ENCODE measurements at regions not wholly inside any gene's neighbourhood (a gene's known extent, or its start where the extent isn't known, plus 50 kb on each side); places are given as distances from the start of the nearest gene placed in this dataset.

DNA sequence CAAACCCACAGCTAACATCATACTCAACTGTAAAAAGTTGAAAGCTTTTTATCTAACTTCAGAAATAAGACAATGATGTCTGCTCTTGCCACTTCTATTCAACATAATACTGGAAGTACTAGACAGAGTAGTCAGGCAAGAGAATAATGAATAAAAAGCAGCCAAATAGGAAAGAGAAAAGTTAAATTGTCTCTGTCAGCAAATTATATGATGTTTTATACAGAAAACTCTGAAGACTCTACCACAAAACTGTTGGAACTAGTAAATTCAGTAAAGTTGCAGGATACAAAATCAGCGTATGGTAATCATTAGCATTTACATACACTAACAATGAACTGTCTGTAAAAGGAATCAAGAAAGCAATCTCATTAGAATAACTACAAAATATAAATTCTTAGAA is 752.9 kb upstream of the CT83 start:
- no peak for DNase-seq

GRCh38 chrX:117196481-117196880 is 733.7 kb upstream of the CT83 start:
- DNase-seq, result no peak

DNA sequence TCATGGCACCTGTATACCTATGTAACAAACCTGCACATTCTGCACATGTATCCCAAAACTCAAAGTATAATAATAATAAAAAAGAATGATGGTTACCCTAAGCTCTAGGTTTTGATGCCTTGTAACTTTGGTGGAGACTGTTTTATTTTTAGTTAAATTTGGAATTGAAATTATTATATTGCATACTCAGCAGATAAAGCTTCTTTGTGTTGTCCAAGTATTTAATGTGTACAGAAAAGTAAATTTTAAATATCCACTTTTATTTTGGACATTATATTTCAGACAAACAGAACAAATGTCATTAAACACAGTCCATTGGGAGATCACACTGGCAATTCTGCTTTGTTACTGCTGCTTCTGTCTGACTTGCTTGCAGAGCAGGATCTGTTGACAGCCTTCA is 684.5 kb upstream of the CT83 start:
- DNase-seq, result no peak

- no peak for DNase-seq
These were observed 675.3 kb upstream of the CT83 start for GRCh38 chrX:117138070-117138469.

DNA sequence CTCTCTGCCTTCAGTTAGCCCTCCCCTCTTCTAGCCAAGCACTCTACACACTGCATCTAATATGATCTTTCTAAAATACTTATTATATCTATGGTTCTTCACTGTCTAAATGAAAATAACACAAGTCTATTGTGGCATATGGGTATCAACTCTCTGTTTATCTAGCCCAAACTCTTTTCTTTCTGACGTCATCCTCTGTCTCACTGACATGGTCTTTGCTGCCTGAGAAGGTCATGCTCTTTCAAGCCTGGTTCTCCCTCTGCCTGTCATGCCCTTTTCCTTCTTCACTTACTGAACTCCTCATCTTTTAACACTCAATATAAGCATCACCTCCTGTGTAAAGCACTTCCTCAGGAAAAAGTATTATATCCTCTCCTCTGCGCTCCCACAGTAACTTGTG is 672.2 kb upstream of the CT83 start:
- DNase-seq, result no peak

DNA sequence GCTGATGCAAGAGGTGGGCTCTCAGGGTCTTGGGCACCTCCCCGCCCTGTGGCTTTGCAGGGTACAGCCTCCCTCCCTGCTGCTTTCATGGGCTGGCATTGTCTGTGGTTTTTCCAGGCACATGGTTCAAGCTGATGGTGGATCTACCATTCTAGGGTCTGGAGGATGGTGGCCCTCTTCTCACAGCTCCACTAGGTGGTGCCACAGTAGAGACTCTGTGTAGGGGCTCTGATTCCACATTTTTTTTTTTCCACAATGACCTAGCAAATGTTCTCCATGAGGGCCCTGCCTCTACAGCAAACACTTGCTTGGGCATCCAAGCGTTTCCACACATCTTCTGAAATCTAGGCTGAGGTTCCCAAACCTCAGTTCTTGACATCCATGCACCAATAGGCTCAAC is 657.9 kb upstream of the CT83 start:
- no peak for DNase-seq

DNA sequence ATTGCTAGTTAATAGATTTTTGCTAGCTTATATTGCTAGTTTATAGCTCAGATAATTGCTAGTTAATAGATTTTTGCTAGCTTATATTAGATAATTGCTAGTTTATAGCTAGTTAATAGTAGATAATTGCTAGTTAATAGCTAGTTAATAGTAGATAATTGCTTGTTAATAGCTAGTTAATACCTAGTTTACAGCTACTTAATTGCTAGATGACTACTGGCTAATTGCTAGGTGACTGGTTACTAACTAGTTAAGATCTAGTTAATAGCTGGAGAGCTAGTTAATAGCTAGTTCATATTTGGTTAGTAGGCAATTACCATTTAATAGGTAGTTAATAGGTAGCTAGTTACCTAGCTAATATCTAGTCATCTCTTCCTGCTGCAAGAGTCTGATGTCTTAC is 633.8 kb upstream of the CT83 start:
- DNase-seq, result no peak

DNA sequence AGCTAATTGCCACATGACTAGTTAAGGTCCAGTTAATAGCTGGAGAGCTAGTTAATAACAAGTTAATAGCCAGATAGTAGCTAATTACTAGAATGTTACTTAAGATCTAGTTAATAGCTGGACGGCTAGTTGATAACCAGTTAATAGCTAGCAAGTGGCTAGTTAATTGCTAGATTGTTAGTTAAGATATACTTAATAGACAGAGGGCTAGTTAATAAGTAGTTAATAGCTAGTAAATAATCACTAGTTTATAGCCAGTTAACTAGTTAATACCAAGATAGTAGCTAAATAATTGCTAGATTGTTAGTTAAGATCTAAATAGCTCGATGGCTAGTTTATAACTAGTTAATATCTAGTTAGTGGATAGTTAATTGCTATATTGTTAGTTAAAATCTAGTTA is 632.6 kb upstream of the CT83 start:
- DNase-seq, result no peak

DNA sequence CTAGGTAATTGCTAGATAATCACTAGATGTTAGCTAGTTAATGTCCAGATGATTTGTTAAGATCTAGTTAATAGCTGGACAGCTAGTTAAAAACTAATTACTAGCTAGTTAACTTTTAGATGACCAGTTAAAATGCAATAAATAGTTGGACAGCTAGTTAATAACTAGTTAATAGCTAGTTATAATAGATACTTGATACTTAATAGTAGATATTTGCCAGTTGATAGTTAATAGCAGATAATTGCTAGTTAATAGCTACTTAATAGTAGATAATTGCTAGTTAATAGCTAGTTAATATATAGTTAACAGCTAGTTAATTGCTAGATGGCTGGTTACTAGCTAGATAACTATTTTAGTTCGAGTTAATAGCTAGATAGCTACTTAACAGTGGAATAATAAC is 631.4 kb upstream of the CT83 start:
- no peak for DNase-seq

DNA sequence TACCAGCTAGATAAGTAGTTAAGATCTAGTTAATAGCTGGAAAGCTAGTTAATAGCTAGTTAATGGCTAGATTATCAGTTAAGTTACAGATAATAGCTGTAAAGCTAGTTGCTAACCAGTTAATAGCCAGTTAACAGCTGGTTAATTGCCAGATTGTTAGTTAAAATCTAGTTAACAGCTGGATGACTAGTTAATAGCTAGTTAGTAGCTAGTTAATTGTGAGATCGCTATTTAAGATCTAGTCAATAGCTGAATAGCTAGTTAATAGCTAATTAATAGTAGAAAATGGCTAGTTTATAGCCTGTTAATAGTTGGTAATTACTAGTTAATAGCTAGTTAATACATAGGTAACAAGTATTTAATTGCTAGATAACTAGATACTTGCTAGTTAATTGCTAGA is 630.5 kb upstream of the CT83 start:
- DNase-seq, result no peak

- no peak for DNase-seq
These were observed 629.9 kb upstream of the CT83 start for GRCh38 chrX:117092641-117093040.

DNA sequence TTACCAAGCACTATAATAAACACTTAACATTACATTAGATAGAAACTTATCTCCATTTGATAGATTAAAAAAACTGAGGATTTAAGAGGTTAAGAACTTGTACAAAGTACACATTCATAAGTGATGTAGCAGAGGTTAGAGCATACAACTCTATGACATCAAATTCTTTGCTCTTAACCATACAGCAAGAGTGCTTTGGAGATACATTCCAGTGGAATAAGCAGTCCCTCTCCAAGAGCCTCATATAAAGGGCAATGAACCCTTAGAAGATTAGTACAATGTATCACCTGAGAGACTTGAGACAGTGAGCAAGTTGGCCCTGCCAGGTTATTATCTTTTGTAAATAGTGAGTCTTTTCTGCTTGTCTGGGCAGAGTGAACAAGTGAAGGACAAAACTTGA is 600.4 kb upstream of the CT83 start:
- no peak for DNase-seq

DNA sequence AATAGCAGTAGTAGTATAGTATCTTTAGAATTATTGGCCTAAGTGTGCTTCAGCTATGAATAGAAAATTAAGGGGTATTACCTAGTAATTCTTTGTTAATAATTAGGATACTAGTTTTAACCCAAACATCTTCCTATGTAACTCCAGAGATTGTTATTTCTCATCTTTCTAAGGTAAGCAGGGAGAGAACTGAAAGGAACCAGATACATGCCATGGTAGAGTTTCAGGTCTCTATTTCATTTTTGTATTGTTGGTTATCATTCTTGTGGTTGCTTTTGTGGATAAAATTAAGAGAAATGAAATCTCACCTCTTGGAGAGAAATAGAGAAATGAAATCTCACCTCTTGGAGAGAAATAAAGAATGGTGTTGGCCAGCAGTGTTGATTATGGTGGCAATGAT is 597.1 kb upstream of the CT83 start:
- DNase-seq, result no peak

GRCh38 chrX:117053260-117053659 is 590.5 kb upstream of the CT83 start:
- DNase-seq, result no peak

- DNase-seq, result no peak
These were observed 576.2 kb upstream of the CT83 start for GRCh38 chrX:117038918-117039440.

- DNase-seq, result no peak
These were observed 547.5 kb upstream of the CT83 start for GRCh38 chrX:117010243-117010642.

DNA sequence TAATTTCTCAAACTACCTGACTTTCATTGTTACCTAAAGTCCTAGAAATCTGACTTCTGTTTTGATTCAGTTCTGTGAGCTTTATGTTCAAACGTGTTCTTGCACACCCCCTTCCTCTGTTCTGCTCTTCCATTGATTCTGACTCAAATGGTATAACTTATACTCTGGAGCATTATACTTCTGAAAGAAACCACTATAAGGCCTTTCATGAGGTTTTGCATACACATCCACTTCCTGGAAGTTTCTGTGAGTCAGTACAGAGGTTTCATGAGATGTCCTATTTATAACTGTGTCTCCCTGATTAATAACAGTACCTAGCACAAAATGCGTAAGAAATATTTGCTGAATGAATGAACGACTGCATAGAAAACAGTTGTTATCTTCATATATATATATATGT is 540.2 kb upstream of the CT83 start:
- no peak for DNase-seq

GRCh38 chrX:116975517-116975916 is 512.7 kb upstream of the CT83 start:
- no peak for DNase-seq

DNA sequence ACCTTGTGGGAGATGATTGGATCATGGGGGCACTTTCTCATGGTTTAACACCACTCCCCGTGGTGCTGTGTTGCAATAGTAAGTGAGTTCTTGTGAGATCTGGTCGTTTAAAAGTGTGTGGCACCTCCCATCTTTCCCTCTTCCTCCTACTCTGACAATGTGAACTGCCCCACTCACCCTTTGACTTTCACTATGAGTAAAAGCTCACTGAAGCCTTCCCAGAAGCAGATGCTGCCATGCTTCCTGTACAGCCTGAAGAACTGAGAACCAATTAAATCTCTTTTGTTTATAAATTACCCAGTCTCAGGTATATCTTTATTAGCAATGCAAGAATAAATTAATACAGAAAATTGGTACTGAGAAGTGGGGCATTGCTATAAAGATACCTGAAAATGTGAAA is 509.6 kb upstream of the CT83 start:
- DNase-seq, result no peak

DNA sequence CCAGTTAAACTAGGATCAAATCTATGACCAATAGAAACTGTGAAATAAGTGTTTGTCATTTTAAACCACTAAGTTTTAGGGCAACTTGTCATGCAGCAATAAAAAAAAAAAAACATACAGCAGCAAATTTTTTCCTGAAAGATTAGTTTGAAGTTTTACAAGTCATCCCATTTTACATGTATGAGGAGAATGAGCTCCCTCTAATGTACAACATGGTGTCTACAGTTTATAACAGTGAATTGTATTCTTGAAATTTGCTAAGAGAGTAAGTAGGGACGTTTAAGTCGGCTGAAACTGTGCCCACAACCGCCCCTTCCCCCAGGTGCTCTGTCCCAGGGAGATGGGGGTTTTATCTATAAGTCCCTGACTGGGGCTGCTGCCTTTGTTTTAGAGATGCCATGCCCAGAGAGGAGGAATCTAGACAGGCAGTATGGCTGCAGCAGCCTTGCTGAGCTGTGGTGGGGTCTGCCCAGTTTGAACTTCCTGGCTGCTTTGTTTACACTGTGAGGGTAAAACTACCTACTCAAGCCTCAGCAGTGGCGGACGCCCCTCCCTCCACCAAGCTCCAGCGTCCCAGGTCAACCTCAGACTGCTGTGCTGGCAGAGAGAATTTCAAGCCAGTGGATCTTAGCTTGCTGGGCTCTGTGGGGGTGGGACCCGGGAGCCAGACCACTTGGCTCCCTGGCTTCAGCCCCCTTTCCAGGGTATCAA is 499.3 kb upstream of the CT83 start:
- no peak for DNase-seq

DNA sequence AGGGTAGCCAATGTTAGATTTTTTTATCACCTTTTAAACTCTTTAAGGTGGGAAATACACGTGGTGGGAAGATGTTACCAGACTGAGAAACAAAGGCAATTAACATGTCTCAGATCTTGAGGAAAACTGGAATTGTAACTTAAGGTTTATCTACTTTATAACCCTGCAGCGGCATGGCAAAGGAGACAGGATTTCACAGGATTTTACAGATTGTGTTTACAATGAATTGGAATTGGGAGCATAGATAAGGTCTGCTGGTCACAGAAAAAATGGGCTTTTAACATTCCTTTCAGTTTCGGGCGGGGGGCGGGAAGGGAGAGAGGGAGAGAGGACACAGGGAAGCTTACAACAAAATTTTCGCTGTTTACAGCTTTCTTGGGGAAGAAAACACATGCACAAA is 467.5 kb upstream of the CT83 start:
- no peak for DNase-seq

DNA sequence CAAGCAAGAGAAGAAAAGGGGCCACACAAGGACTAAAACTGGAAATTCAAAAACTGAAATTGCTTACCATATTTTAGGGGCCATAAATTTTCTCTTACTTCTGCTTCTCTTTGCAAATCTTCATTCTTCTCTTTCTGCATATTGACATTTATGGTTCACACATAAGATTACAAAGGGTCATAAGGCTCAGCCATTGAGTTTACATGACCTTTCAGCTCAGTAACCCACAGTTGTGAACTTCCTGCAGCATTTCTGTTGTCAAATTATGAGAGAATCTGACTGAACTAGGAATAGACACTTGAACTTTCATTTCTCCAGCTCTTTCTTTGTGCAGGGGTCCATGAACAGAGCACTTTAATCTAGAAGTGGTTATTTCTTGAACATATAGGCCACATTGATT is 434.8 kb upstream of the CT83 start:
- DNase-seq, result no peak

- DNase-seq, result no peak
These were observed 419.2 kb upstream of the CT83 start for GRCh38 chrX:116881961-116882360.

DNA sequence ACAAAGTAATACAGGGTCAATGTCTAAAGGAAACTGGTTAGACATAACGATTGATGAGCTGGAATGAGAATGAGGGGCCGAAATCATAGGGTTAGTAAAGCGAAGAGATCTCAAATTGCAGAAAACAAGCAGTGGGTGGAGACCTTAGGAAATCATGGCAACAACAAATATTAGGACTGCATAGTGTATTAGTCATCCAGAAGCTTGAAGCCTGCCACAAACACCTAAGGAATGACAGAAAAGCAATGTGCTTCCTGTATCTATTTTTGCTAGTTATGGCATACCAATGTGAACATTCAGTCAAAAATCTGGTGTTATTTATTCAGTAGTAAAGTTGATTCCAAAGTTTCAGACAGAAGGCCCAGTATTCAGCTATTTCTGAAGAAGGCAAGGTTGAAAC is 410.9 kb upstream of the CT83 start:
- no peak for DNase-seq

- DNase-seq, result no peak
These were observed 410.2 kb upstream of the CT83 start for GRCh38 chrX:116872931-116873330.

DNA sequence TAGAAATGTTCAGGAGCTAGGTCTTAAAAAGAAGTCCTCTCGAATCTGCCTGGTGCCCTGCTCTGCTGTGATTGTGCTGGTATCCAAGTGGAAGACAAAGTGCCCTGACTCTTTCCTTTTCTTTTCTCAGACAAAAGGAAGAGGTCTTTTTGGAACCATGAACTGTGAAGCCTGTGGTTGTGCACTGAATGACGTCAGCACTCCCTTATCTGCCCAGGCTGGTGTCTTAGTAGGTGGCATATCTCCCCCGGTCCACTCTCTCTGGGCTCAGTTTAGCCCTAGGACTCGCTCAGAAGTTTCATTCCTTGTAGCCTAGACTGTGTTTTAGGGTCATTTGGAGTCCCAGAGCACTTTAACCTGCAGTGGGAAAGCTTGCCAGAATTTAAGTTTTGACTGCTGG is 400.3 kb upstream of the CT83 start:
- no peak for DNase-seq
